ENCODE measurements at regions not wholly inside any gene's neighbourhood (a gene's known extent, or its start where the extent isn't known, plus 50 kb on each side); places are given as distances from the start of the nearest gene placed in this dataset.

GRCh38 chr1:82807563-82807962 is 1006.8 kb downstream of the ADGRL2 start:
- no peak overlapping the region for H2AFZ ChIP-seq (ENCODE audit: low read length)
- no peak overlapping the region for H3K4me2 ChIP-seq (ENCODE audit: insufficient read depth, low read length)
- H3K27ac ChIP-seq (ENCODE audit: low read depth, low read length) = no peak overlapping the region
- no peaks in the 10 kb centered on the region for H4K20me1 ChIP-seq (ENCODE audit: insufficient read depth, low read length)
- no peak overlapping the region for H3K4me3 ChIP-seq (ENCODE audit: insufficient read depth, low read length)
- no peak for TF ChIP-seq CTCF (IDR thresholded peaks at IDR 0.05; ENCODE audit: extremely low read depth, low read depth, low read length)
- DNase-seq (ENCODE audit: insufficient read length, low spot score, missing footprints) = no peak
- H3K4me1 ChIP-seq (ENCODE audit: insufficient read depth, low read length) = no peaks in the 10 kb centered on the region
- H3K27me3 ChIP-seq (ENCODE audit: insufficient read depth, low read length) = no peaks in the 10 kb centered on the region
- H3K9me3 ChIP-seq (ENCODE audit: low read depth, low read length) = no peaks in the 10 kb centered on the region
- H3K79me2 ChIP-seq (ENCODE audit: insufficient read depth, low read length) = no peaks in the 10 kb centered on the region
- no peaks in the 10 kb centered on the region for H3K36me3 ChIP-seq (ENCODE audit: insufficient read depth, low read length)

GRCh38 chr1:82806133-82806532 is 1005.4 kb downstream of the ADGRL2 start:
- TF ChIP-seq CTCF (IDR thresholded peaks at IDR 0.05; ENCODE audit: extremely low read depth, low read depth, low read length) = no peak
- no peak for DNase-seq (ENCODE audit: insufficient read length, low spot score, missing footprints)
- H2AFZ ChIP-seq (ENCODE audit: low read length) = no peak overlapping the region
- no peaks in the 10 kb centered on the region for H4K20me1 ChIP-seq (ENCODE audit: insufficient read depth, low read length)
- no peaks in the 10 kb centered on the region for H3K36me3 ChIP-seq (ENCODE audit: insufficient read depth, low read length)
- H3K27me3 ChIP-seq (ENCODE audit: insufficient read depth, low read length) = no peaks in the 10 kb centered on the region
- H3K27ac ChIP-seq (ENCODE audit: low read depth, low read length) = no peak overlapping the region
- no peaks in the 10 kb centered on the region for H3K9me3 ChIP-seq (ENCODE audit: low read depth, low read length)
- no peak overlapping the region for H3K4me2 ChIP-seq (ENCODE audit: insufficient read depth, low read length)
- no peaks in the 10 kb centered on the region for H3K4me1 ChIP-seq (ENCODE audit: insufficient read depth, low read length)
- H3K79me2 ChIP-seq (ENCODE audit: insufficient read depth, low read length) = no peaks in the 10 kb centered on the region
- no peak overlapping the region for H3K4me3 ChIP-seq (ENCODE audit: insufficient read depth, low read length)

GRCh38 chr1:82801176-82801575 is 1000.4 kb downstream of the ADGRL2 start:
- H3K27me3 ChIP-seq (ENCODE audit: insufficient read depth, low read length) = no peaks in the 10 kb centered on the region
- H3K79me2 ChIP-seq (ENCODE audit: insufficient read depth, low read length) = no peaks in the 10 kb centered on the region
- DNase-seq (ENCODE audit: insufficient read length, low spot score, missing footprints) = no peak
- H3K36me3 ChIP-seq (ENCODE audit: insufficient read depth, low read length) = no peaks in the 10 kb centered on the region
- H4K20me1 ChIP-seq (ENCODE audit: insufficient read depth, low read length) = no peaks in the 10 kb centered on the region
- TF ChIP-seq CTCF (IDR thresholded peaks at IDR 0.05; ENCODE audit: extremely low read depth, low read depth, low read length) = no peak
- no peak overlapping the region for H2AFZ ChIP-seq (ENCODE audit: low read length)
- H3K27ac ChIP-seq (ENCODE audit: low read depth, low read length) = no peak overlapping the region
- no peak overlapping the region for H3K4me2 ChIP-seq (ENCODE audit: insufficient read depth, low read length)
- H3K4me3 ChIP-seq (ENCODE audit: insufficient read depth, low read length) = no peak overlapping the region
- no peaks in the 10 kb centered on the region for H3K9me3 ChIP-seq (ENCODE audit: low read depth, low read length)
- no peaks in the 10 kb centered on the region for H3K4me1 ChIP-seq (ENCODE audit: insufficient read depth, low read length)

GRCh38 chr1:82800721-82801120 is 1000.0 kb downstream of the ADGRL2 start:
- no peak for TF ChIP-seq CTCF (IDR thresholded peaks at IDR 0.05; ENCODE audit: extremely low read depth, low read depth, low read length)
- no peaks in the 10 kb centered on the region for H3K27me3 ChIP-seq (ENCODE audit: insufficient read depth, low read length)

More at GRCh38 chr1:82800721-82801120, 1000.0 kb downstream of the ADGRL2 start:
- DNase-seq (ENCODE audit: insufficient read length, low spot score, missing footprints) = no peak
- no peak overlapping the region for H3K27ac ChIP-seq (ENCODE audit: low read depth, low read length)
- no peak overlapping the region for H3K4me3 ChIP-seq (ENCODE audit: insufficient read depth, low read length)
- no peaks in the 10 kb centered on the region for H3K79me2 ChIP-seq (ENCODE audit: insufficient read depth, low read length)
- no peak overlapping the region for H2AFZ ChIP-seq (ENCODE audit: low read length)
- H4K20me1 ChIP-seq (ENCODE audit: insufficient read depth, low read length) = no peaks in the 10 kb centered on the region
- no peaks in the 10 kb centered on the region for H3K36me3 ChIP-seq (ENCODE audit: insufficient read depth, low read length)
- no peaks in the 10 kb centered on the region for H3K9me3 ChIP-seq (ENCODE audit: low read depth, low read length)
- H3K4me1 ChIP-seq (ENCODE audit: insufficient read depth, low read length) = no peaks in the 10 kb centered on the region
- no peak overlapping the region for H3K4me2 ChIP-seq (ENCODE audit: insufficient read depth, low read length)
